Hepatocyte (in vitro differentiated cells): ENCODE measurements at regions not wholly inside any gene's neighbourhood (a gene's known extent, or its start where the extent isn't known, plus 50 kb on each side); places are given as distances from the start of the nearest gene placed in this dataset.

Experiments
- EZH2 ChIP-seq: fragments of 200-600 bp; sonication (generic); IDR thresholded peaks from 2 replicates; pipeline ENCODE4 v1.6.1; 2016; ENCODE audit warnings: antibody characterized with exemption, mild to moderate bottlenecking, borderline replicate concordance
- EZH2phosphoT487 ChIP-seq: fragments of 200-600 bp; sonication (generic); IDR thresholded peaks from one replicate; pipeline ENCODE4 v1.6.1; 2018; ENCODE audit warnings: antibody characterized with exemption, mild to moderate bottlenecking, low read depth, moderate library complexity; ENCODE audit not compliant: unreplicated experiment, severe bottlenecking
- TF ChIP-seq, protein P1 (sequence below): fragments of 200-600 bp; sonication (generic); IDR thresholded peaks from 2 replicates; pipeline ENCODE4 v1.5.1; 2016; ENCODE audit warnings: antibody characterized with exemption, mild to moderate bottlenecking; ENCODE audit not compliant: poor library complexity

DNA sequence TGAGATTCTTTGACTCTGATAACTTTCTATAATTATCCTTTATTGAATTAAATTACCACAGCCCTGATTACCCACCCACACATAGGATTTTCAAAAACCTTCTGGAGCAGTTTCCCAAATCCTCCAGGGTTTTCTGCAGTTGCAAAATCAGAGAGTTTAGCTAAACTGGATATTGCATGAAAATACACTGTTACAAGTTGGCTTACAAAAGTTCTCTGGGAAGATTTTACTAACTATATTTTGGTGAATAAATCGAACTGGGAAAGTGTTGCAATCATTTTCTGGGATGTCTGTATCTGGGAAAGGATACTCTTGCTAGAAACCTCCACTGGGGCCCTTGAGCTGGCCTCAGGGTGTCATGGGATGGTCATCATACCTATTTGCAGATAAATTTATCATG is 97.6 kb upstream of the STMND1 start:
- TF ChIP-seq, protein P1, sequence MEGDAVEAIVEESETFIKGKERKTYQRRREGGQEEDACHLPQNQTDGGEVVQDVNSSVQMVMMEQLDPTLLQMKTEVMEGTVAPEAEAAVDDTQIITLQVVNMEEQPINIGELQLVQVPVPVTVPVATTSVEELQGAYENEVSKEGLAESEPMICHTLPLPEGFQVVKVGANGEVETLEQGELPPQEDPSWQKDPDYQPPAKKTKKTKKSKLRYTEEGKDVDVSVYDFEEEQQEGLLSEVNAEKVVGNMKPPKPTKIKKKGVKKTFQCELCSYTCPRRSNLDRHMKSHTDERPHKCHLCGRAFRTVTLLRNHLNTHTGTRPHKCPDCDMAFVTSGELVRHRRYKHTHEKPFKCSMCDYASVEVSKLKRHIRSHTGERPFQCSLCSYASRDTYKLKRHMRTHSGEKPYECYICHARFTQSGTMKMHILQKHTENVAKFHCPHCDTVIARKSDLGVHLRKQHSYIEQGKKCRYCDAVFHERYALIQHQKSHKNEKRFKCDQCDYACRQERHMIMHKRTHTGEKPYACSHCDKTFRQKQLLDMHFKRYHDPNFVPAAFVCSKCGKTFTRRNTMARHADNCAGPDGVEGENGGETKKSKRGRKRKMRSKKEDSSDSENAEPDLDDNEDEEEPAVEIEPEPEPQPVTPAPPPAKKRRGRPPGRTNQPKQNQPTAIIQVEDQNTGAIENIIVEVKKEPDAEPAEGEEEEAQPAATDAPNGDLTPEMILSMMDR: no peak
- TF ChIP-seq EZH2 (no peak), EZH2phosphoT487 (no peak)
